ENCODE measurements at regions not wholly inside any gene's neighbourhood (a gene's known extent, or its start where the extent isn't known, plus 50 kb on each side); places are given as distances from the start of the nearest gene placed in this dataset.

DNA sequence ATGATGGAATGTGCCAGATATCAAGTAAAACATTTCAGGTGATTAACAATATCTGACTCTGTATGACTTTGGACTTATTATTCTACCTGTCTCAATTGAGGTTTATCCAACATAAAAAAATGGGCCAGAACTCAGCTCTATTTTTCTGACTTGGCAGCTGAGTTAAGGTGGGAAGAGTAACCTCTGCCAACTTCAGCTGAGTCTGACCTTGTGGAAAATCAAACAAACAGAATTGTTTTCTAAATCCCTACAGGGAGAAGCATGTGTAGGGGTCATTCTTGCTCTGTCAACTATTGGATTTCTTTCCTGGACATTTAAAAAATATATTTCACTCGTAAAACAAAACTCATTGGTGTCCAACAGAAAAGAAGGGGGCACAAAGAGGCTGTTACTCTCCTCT is 139.4 kb upstream of the TLR4 start:
- H3K4me1 ChIP-seq (ENCODE audit: control insufficient read depth, extremely low read depth, insufficient read depth, low read length): no peaks in the 10 kb centered on the region
- H3K36me3 ChIP-seq (ENCODE audit: control insufficient read depth in 2 of 2, extremely low read depth in 1 of 2, insufficient read depth in 2 of 2, low read length in 2 of 2): no peaks in the 10 kb centered on the region
- no peaks in the 10 kb centered on the region for H3K27me3 ChIP-seq (ENCODE audit: control insufficient read depth, extremely low read depth, insufficient read depth, low read length)
- H2AFZ ChIP-seq (ENCODE audit: control insufficient read depth, low read length): no peak overlapping the region
- H3K9me1 ChIP-seq (ENCODE audit: control insufficient read depth, extremely low read depth, insufficient read depth, low read length): no peaks in the 10 kb centered on the region
- no peaks in the 10 kb centered on the region for H3K79me2 ChIP-seq (ENCODE audit: control insufficient read depth, insufficient read depth, low read length)
- H4K20me1 ChIP-seq (ENCODE audit: control insufficient read depth, extremely low read depth, insufficient read depth, low read length): no peaks in the 10 kb centered on the region
- TF ChIP-seq EZH2 (IDR thresholded peaks at IDR 0.05; ENCODE audit: low read length): no peak
- TF ChIP-seq, protein P1, sequence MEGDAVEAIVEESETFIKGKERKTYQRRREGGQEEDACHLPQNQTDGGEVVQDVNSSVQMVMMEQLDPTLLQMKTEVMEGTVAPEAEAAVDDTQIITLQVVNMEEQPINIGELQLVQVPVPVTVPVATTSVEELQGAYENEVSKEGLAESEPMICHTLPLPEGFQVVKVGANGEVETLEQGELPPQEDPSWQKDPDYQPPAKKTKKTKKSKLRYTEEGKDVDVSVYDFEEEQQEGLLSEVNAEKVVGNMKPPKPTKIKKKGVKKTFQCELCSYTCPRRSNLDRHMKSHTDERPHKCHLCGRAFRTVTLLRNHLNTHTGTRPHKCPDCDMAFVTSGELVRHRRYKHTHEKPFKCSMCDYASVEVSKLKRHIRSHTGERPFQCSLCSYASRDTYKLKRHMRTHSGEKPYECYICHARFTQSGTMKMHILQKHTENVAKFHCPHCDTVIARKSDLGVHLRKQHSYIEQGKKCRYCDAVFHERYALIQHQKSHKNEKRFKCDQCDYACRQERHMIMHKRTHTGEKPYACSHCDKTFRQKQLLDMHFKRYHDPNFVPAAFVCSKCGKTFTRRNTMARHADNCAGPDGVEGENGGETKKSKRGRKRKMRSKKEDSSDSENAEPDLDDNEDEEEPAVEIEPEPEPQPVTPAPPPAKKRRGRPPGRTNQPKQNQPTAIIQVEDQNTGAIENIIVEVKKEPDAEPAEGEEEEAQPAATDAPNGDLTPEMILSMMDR (optimal IDR thresholded peaks at IDR 0.05 in 1 of 3, IDR thresholded peaks at IDR 0.05 in 1 of 3, conservative IDR thresholded peaks at IDR 0.05 in 1 of 3; ENCODE audit: extremely low read depth in 1 of 3, insufficient read depth in 2 of 3, low read length in 3 of 3): no peak
- dilution Hi-C loops (cut with MboI; ENCODE audit: extremely low pct_ligation_motif_present, low sequenced_read_pairs): no loop called here
- H3K27ac ChIP-seq (ENCODE audit: control insufficient read depth, insufficient read depth, low read length): no peak overlapping the region
- H3K9ac ChIP-seq (ENCODE audit: control insufficient read depth, extremely low read depth, insufficient read depth, low read length): no peak overlapping the region
- DNase-seq (ENCODE audit: low read depth, low spot score): no peak
- H3K4me3 ChIP-seq (ENCODE audit: control insufficient read depth in 2 of 3, extremely low read depth in 1 of 3, insufficient read depth in 2 of 3, low read depth in 1 of 3, low read length in 3 of 3): no peak overlapping the region
- H3K4me2 ChIP-seq (ENCODE audit: control insufficient read depth, extremely low read depth, insufficient read depth, low read depth, low read length): no peak overlapping the region
- no peaks in the 10 kb centered on the region for H3K9me3 ChIP-seq (ENCODE audit: control insufficient read depth, low read depth, low read length)
- no peak for FAIRE-seq

DNA sequence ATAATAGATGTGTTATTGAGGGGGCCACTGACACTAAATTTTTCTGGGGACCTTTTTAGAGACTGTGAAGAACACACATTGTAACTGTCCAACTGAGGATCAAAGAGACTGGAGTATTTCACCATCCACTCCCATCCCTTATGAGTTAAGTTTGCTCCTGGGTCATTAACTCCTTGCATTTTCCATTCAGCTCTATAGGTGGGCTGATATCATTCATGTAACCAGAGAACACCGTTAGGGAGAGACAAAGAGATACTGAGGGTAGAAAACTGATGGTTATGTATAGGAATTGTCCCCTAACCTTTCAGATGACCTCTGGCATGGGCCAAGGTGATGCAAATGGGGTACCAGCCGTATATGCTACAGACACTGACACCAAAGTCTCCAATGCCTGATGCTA is 142.4 kb upstream of the TLR4 start:
- TF ChIP-seq, protein P1 (optimal IDR thresholded peaks at IDR 0.05 in 1 of 3, IDR thresholded peaks at IDR 0.05 in 1 of 3, conservative IDR thresholded peaks at IDR 0.05 in 1 of 3; ENCODE audit: extremely low read depth in 1 of 3, insufficient read depth in 2 of 3, low read length in 3 of 3): no peak
- no peak for TF ChIP-seq EZH2 (IDR thresholded peaks at IDR 0.05; ENCODE audit: low read length)
- no peak for DNase-seq (ENCODE audit: low read depth, low spot score)
- no peak overlapping the region for H3K27ac ChIP-seq (ENCODE audit: control insufficient read depth, insufficient read depth, low read length)
- H3K9me1 ChIP-seq (ENCODE audit: control insufficient read depth, extremely low read depth, insufficient read depth, low read length): no peaks in the 10 kb centered on the region
- no peak overlapping the region for H3K4me2 ChIP-seq (ENCODE audit: control insufficient read depth, extremely low read depth, insufficient read depth, low read depth, low read length)
- no peaks in the 10 kb centered on the region for H4K20me1 ChIP-seq (ENCODE audit: control insufficient read depth, extremely low read depth, insufficient read depth, low read length)
- no peaks in the 10 kb centered on the region for H3K27me3 ChIP-seq (ENCODE audit: control insufficient read depth, extremely low read depth, insufficient read depth, low read length)
- no peaks in the 10 kb centered on the region for H3K79me2 ChIP-seq (ENCODE audit: control insufficient read depth, insufficient read depth, low read length)
- dilution Hi-C loops (cut with MboI; ENCODE audit: extremely low pct_ligation_motif_present, low sequenced_read_pairs): no loop called here
- H3K9me3 ChIP-seq (ENCODE audit: control insufficient read depth, low read depth, low read length): no peaks in the 10 kb centered on the region
- H3K9ac ChIP-seq (ENCODE audit: control insufficient read depth, extremely low read depth, insufficient read depth, low read length): no peak overlapping the region
- H3K4me3 ChIP-seq (ENCODE audit: control insufficient read depth in 2 of 3, extremely low read depth in 1 of 3, insufficient read depth in 2 of 3, low read depth in 1 of 3, low read length in 3 of 3): no peak overlapping the region
- no peaks in the 10 kb centered on the region for H3K4me1 ChIP-seq (ENCODE audit: control insufficient read depth, extremely low read depth, insufficient read depth, low read length)
- H3K36me3 ChIP-seq (ENCODE audit: control insufficient read depth in 2 of 2, extremely low read depth in 1 of 2, insufficient read depth in 2 of 2, low read length in 2 of 2): no peaks in the 10 kb centered on the region
- no peak for FAIRE-seq
- H2AFZ ChIP-seq (ENCODE audit: control insufficient read depth, low read length): no peak overlapping the region

Measured in keratinocyte (primary cell).